ENCODE measurements at regions not wholly inside any gene's neighbourhood (a gene's known extent, or its start where the extent isn't known, plus 50 kb on each side); places are given as distances from the start of the nearest gene placed in this dataset.

DNA sequence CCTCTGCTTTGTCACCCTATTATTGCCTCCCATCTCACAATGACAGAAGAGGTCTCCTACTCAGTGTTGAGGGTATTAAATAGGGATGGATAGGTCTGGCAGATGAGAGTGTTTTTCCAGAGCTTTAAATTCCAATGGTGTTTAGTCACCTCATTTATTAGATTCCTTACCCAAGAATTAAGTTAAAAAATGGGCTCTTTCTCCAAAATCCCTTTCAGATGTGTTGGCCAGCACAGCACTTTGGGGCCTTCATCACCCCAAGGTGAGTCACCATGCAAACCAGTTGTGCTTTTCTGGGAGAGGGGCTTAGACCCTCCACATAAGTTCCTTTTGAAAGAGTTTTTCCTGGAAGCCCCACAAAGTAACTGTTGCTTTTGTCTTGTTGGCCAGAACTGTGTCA is 78.4 kb downstream of the CYP26A1 start:
- POLR2A ChIA-PET = no interaction called here
- no peak for TF ChIP-seq FOSL2 (IDR thresholded peaks at IDR 0.05; ENCODE audit: borderline replicate concordance, low read depth)

DNA sequence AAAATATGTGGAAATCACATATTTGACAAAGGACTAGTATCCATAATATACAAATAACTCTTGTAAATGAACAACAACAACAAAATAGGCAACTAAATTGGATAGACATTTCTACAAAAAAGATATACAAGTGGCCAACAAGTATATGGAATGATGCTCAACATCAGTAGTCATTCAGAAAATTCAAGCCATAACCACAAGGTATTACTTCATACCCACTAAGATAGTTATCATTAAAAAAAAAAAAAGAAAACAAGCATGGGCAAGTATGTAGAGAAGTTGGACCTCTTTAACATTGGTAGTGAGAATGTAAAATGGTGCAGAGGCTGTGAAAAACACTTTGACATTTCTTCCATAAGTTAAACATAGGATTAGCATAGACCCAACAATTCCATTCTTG is 80.8 kb downstream of the CYP26A1 start:
- no peak overlapping the region for H2AFZ ChIP-seq (ENCODE audit: low read depth)
- no peaks in the 10 kb centered on the region for H3K9me3 ChIP-seq
- peaks cover 6% of the 10 kb centered on the region for H3F3A ChIP-seq (replicated peaks; ENCODE audit: insufficient read depth)
- H3K4me2 ChIP-seq = no peak overlapping the region
- TF ChIP-seq, protein P1, sequence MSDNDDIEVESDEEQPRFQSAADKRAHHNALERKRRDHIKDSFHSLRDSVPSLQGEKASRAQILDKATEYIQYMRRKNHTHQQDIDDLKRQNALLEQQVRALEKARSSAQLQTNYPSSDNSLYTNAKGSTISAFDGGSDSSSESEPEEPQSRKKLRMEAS (IDR thresholded peaks at IDR 0.05; ENCODE audit: low read depth) = no peak
- TF ChIP-seq, protein P2, sequence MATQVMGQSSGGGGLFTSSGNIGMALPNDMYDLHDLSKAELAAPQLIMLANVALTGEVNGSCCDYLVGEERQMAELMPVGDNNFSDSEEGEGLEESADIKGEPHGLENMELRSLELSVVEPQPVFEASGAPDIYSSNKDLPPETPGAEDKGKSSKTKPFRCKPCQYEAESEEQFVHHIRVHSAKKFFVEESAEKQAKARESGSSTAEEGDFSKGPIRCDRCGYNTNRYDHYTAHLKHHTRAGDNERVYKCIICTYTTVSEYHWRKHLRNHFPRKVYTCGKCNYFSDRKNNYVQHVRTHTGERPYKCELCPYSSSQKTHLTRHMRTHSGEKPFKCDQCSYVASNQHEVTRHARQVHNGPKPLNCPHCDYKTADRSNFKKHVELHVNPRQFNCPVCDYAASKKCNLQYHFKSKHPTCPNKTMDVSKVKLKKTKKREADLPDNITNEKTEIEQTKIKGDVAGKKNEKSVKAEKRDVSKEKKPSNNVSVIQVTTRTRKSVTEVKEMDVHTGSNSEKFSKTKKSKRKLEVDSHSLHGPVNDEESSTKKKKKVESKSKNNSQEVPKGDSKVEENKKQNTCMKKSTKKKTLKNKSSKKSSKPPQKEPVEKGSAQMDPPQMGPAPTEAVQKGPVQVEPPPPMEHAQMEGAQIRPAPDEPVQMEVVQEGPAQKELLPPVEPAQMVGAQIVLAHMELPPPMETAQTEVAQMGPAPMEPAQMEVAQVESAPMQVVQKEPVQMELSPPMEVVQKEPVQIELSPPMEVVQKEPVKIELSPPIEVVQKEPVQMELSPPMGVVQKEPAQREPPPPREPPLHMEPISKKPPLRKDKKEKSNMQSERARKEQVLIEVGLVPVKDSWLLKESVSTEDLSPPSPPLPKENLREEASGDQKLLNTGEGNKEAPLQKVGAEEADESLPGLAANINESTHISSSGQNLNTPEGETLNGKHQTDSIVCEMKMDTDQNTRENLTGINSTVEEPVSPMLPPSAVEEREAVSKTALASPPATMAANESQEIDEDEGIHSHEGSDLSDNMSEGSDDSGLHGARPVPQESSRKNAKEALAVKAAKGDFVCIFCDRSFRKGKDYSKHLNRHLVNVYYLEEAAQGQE (IDR thresholded peaks at IDR 0.05; ENCODE audit: low read depth, low read length) = no peak
- TF ChIP-seq SMC3 (IDR thresholded peaks at IDR 0.05; ENCODE audit: low read depth, low read length) (no peak), EP300 (IDR thresholded peaks at IDR 0.05; ENCODE audit: borderline replicate concordance in 1 of 2, low read depth in 1 of 2, low read length in 1 of 2) (no peak), FOSL2 (IDR thresholded peaks at IDR 0.05; ENCODE audit: borderline replicate concordance, low read depth) (no peak), POLR2AphosphoS5 (IDR thresholded peaks at IDR 0.05; ENCODE audit: low read depth, low read length) (no peak), MXI1 (IDR thresholded peaks at IDR 0.05; ENCODE audit: low read depth, low read length) (no peak), SIN3A (IDR thresholded peaks at IDR 0.05; ENCODE audit: borderline replicate concordance, low read depth, low read length) (no peak), TEAD4 (IDR thresholded peaks at IDR 0.05; ENCODE audit: borderline replicate concordance, insufficient read depth) (no peak), EZH2phosphoT487 (IDR thresholded peaks at IDR 0.05; ENCODE audit: borderline replicate concordance, low read depth) (no peak)
- TF ChIP-seq, protein P3, sequence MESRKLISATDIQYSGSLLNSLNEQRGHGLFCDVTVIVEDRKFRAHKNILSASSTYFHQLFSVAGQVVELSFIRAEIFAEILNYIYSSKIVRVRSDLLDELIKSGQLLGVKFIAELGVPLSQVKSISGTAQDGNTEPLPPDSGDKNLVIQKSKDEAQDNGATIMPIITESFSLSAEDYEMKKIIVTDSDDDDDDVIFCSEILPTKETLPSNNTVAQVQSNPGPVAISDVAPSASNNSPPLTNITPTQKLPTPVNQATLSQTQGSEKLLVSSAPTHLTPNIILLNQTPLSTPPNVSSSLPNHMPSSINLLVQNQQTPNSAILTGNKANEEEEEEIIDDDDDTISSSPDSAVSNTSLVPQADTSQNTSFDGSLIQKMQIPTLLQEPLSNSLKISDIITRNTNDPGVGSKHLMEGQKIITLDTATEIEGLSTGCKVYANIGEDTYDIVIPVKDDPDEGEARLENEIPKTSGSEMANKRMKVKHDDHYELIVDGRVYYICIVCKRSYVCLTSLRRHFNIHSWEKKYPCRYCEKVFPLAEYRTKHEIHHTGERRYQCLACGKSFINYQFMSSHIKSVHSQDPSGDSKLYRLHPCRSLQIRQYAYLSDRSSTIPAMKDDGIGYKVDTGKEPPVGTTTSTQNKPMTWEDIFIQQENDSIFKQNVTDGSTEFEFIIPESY (IDR thresholded peaks at IDR 0.05; ENCODE audit: borderline replicate concordance, low read depth) = no peak
- TF ChIP-seq, protein P4, sequence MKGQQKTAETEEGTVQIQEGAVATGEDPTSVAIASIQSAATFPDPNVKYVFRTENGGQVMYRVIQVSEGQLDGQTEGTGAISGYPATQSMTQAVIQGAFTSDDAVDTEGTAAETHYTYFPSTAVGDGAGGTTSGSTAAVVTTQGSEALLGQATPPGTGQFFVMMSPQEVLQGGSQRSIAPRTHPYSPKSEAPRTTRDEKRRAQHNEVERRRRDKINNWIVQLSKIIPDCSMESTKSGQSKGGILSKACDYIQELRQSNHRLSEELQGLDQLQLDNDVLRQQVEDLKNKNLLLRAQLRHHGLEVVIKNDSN (IDR thresholded peaks at IDR 0.05; ENCODE audit: borderline replicate concordance, low read depth) = no peak
- no peaks in the 10 kb centered on the region for H3K9me2 ChIP-seq
- no peak overlapping the region for H3K9ac ChIP-seq
- H3K27me3 ChIP-seq (ENCODE audit: insufficient read depth) = no peaks in the 10 kb centered on the region
- POLR2A ChIA-PET = no interaction called here
- H3K79me2 ChIP-seq (ENCODE audit: insufficient read depth) = no peaks in the 10 kb centered on the region
- H3K4me3 ChIP-seq (ENCODE audit: low read depth in 2 of 2, low read length in 1 of 2) = no peak overlapping the region
- CTCF ChIA-PET = no interaction called here
- no peaks in the 10 kb centered on the region for H3K36me3 ChIP-seq (replicated peaks in 1 of 2; ENCODE audit: control insufficient read depth in 1 of 2, insufficient read depth in 2 of 2, low read length in 1 of 2)
- H3K27ac ChIP-seq (ENCODE audit: low read depth in 2 of 2, low read length in 1 of 2) = no peak overlapping the region
- H4K20me1 ChIP-seq (ENCODE audit: insufficient read depth) = no peaks in the 10 kb centered on the region
- DNase-seq = no peak
- no peaks in the 10 kb centered on the region for H3K4me1 ChIP-seq (ENCODE audit: control insufficient read depth in 1 of 2, insufficient read depth in 2 of 2, low read depth in 1 of 2, low read length in 1 of 2)

More for the DNA sequence above, 78.4 kb downstream of the CYP26A1 start:
- H3K27me3 ChIP-seq (ENCODE audit: insufficient read depth) = no peaks in the 10 kb centered on the region
- no peaks in the 10 kb centered on the region for H3K36me3 ChIP-seq (replicated peaks in 1 of 2; ENCODE audit: control insufficient read depth in 1 of 2, insufficient read depth in 2 of 2, low read length in 1 of 2)
- peaks cover 6% of the 10 kb centered on the region for H3F3A ChIP-seq (replicated peaks; ENCODE audit: insufficient read depth)
- DNase-seq = no peak
- no peaks in the 10 kb centered on the region for H3K79me2 ChIP-seq (ENCODE audit: insufficient read depth)
- no peaks in the 10 kb centered on the region for H3K4me1 ChIP-seq (ENCODE audit: control insufficient read depth in 1 of 2, insufficient read depth in 2 of 2, low read depth in 1 of 2, low read length in 1 of 2)
- H3K9me2 ChIP-seq = no peaks in the 10 kb centered on the region
- CTCF ChIA-PET = interaction anchor here (1.4 kb wide), 1 partner anchor 26 kb away, joined by 3 read pairs; no protein-coding TSS in a partner anchor
- no peaks in the 10 kb centered on the region for H3K9me3 ChIP-seq
- no peak overlapping the region for H3K4me2 ChIP-seq
- H4K20me1 ChIP-seq (ENCODE audit: insufficient read depth) = no peaks in the 10 kb centered on the region
- no peak overlapping the region for H3K9ac ChIP-seq
- H3K27ac ChIP-seq (ENCODE audit: low read depth in 2 of 2, low read length in 1 of 2) = peak overlapping the region in 1 of 2 experiments; percentile 51; a peak in 1 of 4 replicates
- no peak overlapping the region for H3K4me3 ChIP-seq (ENCODE audit: low read depth in 2 of 2, low read length in 1 of 2)
- H2AFZ ChIP-seq (ENCODE audit: low read depth) = no peak overlapping the region
